HFF-Myc (cell line): ENCODE measurements at regions not wholly inside any gene's neighbourhood (a gene's known extent, or its start where the extent isn't known, plus 50 kb on each side); places are given as distances from the start of the nearest gene placed in this dataset.

ENCODE experiments used
- DNase-seq: peaks from one replicate; pipeline ENCODE4 v3.0.0-alpha.2; 2011; ENCODE audit warnings: low read depth; ENCODE audit errors: extremely low read depth
- H3K4me3 ChIP-seq: replicated peaks from 2 replicates; pipeline ENCODE4 v1.5.1; 2011; ENCODE audit warnings: low read depth, mild to moderate bottlenecking, control low read depth, low read length
- TF ChIP-seq, protein P1 (sequence below): IDR thresholded peaks from 2 replicates; pipeline ENCODE4 v1.5.1; 2012; ENCODE audit warnings: mild to moderate bottlenecking, low read depth, low read length, control low read depth; ENCODE audit errors: missing control alignments

DNA sequence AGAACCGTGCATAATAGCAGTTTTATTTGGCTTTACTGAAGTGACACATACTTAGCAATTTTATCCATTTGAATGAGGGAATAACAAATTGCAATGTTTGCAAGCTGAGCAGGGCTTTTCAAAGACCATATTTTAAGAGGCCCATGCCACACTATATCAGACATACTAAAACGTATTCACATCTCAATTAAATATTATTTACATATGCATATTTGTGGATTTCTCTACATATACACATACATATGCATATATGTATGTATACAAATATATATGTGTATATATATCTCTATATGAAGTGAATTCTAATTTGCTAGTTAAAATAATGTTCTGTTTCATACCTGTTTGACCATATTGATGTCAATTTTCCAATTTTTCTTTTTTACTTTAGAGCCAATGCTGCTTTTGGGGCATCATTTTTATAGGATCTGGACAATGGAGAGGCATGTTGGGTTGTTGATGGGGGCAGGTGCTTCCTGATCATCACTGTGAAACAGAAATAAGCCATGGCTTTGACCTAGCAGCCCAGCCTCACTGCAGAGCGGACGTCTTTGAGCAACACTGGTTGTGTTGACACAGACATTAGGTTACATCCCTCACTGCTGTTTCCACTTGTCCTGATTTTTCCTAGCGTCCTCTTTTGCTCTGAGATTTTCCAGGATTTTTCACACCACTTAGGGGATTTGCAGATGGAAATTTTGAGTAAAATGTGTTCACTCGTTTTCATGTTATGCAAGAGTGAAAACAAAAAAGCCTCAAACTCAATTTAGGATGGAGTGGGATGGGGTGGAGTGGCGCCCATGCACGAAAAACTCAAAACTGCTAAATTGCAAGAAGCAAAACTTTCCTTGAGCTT lies 56.9 kb downstream of the RDH14 start:
- TF ChIP-seq, protein P1, sequence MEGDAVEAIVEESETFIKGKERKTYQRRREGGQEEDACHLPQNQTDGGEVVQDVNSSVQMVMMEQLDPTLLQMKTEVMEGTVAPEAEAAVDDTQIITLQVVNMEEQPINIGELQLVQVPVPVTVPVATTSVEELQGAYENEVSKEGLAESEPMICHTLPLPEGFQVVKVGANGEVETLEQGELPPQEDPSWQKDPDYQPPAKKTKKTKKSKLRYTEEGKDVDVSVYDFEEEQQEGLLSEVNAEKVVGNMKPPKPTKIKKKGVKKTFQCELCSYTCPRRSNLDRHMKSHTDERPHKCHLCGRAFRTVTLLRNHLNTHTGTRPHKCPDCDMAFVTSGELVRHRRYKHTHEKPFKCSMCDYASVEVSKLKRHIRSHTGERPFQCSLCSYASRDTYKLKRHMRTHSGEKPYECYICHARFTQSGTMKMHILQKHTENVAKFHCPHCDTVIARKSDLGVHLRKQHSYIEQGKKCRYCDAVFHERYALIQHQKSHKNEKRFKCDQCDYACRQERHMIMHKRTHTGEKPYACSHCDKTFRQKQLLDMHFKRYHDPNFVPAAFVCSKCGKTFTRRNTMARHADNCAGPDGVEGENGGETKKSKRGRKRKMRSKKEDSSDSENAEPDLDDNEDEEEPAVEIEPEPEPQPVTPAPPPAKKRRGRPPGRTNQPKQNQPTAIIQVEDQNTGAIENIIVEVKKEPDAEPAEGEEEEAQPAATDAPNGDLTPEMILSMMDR = no peak
- DNase-seq = no peak
- H3K4me3 ChIP-seq = no peak overlapping the region

DNA sequence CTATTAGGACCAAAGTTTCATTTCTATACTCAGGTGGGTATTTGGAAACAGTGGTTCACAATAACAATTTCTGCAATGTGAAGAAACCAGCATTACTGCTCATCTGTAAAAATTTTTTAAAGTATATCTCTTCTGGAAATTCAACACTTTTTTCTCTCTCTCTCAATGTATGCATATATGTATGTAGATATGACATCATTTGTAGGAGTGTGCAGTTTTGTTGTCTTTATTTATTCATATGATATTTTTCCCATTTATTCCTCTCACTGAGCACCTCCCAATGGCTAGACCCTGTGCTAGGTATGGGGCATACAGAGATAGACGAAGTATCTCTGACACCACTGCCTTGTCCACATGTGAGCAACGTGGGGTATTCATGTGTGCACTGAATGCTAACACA lies 58.3 kb downstream of the RDH14 start:
- TF ChIP-seq, protein P1 = no peak
- no peak overlapping the region for H3K4me3 ChIP-seq
- no peak for DNase-seq

DNA sequence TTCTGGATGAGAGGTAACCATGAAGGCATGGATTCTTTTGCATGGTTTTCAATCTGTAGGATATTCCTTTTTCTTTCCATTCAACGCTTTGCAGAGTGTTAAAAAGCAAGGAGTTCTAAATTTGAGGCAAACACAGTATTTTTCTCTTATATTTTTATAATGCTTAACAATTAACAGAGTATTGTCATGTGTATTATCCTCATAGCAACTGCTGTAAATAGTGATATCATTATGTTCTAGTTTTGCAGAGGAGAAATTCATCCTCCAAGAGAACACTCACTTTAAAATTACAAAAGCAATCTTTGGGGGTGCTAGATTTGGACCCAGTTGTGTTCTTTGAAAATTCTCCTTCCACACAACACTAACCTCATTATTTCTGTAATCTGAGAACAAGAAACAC lies 58.7 kb downstream of the RDH14 start:
- DNase-seq = no peak
- H3K4me3 ChIP-seq = no peak overlapping the region
- TF ChIP-seq, protein P1 = no peak

DNA sequence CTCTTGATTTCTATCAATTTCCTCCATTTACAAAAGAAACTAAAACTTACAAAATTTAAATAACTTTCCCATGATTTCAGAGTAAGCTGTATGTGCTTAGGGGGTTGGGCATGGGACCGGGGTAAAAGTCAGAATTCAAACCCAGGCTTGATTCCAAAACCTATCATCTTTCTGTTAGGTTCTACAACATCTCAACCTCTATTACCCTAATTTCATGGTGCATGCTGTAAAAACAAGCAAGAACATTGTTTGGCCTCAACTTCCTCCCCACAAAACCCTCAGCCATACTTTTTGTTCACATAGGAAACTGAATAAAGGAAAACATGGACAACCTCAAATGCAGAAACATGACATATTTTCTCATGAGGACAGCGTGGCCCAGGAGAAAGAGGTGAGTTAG lies 59.3 kb downstream of the RDH14 start:
- no peak for DNase-seq
- no peak overlapping the region for H3K4me3 ChIP-seq
- TF ChIP-seq, protein P1 = no peak

DNA sequence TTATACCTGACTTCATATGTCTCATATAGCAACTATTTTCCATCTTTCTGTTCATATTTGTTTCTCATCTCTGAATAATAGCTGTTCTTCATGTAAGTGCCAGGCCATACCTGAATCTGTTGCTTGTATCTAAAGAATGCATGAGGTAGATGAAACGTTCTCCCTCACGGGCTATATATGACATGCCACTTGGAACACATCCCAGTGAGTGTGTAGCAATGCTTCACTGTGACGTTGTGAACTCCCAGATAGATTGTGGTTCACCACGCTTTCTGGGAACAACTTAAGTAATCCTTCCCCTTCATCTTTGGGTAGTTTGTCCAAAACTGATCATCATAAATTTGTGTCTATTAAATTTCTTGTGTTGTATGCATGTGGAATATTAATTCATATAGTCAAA lies 60.1 kb downstream of the RDH14 start:
- no peak for DNase-seq
- no peak overlapping the region for H3K4me3 ChIP-seq
- TF ChIP-seq, protein P1 = no peak

DNA sequence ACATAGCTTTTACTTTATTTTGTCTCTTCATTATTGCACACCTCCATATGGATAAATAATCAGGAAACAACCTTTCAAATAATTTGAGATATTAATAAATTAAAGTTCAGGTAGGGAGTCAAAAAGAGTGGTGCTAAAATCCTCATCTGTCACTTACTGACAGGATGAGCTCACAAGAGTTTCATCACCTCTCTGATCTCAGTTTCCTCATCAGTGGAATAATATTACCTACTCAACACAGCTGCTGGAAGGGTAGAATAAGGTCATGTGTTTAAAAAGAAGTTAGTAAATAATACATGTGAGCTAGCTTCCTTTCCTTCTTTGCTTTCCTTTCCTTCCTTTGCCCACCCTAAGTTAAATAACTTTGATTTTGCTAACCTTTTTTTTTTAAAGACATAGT lies 61.9 kb downstream of the RDH14 start:
- no peak for DNase-seq
- TF ChIP-seq, protein P1 = no peak
- no peak overlapping the region for H3K4me3 ChIP-seq
